Type B pancreatic cell (in vitro differentiated cells): ENCODE measurements at regions not wholly inside any gene's neighbourhood (a gene's known extent, or its start where the extent isn't known, plus 50 kb on each side); places are given as distances from the start of the nearest gene placed in this dataset.
"Not testable (repeated sequence)": the region's sequence is repeated elsewhere in the genome, so short reads cannot be mapped to it uniquely, and the experiment has no call there.

Source experiments
- DNase-seq: peaks from one replicate; pipeline ENCODE4 v3.0.0; 2021; ENCODE audit warnings: mixed read lengths; ENCODE audit not compliant: unreplicated experiment; ENCODE audit errors: extremely low spot score
- H3K27ac Mint-ChIP-seq: 2 replicates; pipeline ENCODE4 v1.8.0; 2021; ENCODE audit warnings: mild to moderate bottlenecking, mixed read lengths
- H3K27me3 Mint-ChIP-seq: 2 replicates; pipeline ENCODE4 v1.8.0; 2021; ENCODE audit warnings: mixed read lengths
- H3K36me3 Mint-ChIP-seq: 2 replicates; pipeline ENCODE4 v1.8.0; 2021; ENCODE audit warnings: mixed read lengths
- H3K4me1 Mint-ChIP-seq: one replicate; pipeline ENCODE4 v1.8.0; 2021; ENCODE audit warnings: mixed read lengths; ENCODE audit not compliant: unreplicated experiment
- H3K4me3 Mint-ChIP-seq: 2 replicates; pipeline ENCODE4 v1.8.0; 2021; ENCODE audit warnings: mild to moderate bottlenecking, mixed read lengths
- H3K9me3 Mint-ChIP-seq: 2 replicates; pipeline ENCODE4 v1.8.0; 2021; ENCODE audit warnings: mixed read lengths
- TF ChIP-seq, protein P1 (sequence below): fragments of 200-600 bp; sonication (generic); conservative IDR thresholded peaks from 2 replicates; pipeline ENCODE4 v1.5.0; 2021; ENCODE audit warnings: antibody characterized with exemption, mild to moderate bottlenecking

DNA sequence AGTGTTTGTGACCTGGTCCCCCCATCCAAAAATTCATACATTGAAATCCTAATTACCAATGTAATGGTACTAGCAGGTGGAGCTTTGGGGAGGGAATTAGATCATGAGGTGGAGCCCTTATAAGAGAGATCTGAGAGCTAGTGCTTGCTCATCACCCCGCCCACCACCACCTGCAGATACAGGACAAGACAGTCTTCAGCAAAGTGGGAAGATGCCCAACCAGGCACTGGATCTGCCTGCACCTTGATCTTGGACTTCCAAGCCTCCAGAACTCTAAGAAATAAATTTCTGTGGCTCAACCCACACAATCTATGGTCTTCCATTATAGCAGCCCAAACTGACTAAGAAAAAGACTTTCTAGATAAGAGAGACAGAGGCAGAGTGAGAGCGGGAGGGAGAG, 343.4 kb downstream of the LRRIQ3 start:
- no peak overlapping the region for H3K27ac Mint-ChIP-seq
- H3K36me3 Mint-ChIP-seq: no peaks in the 10 kb centered on the region
- no peaks in the 10 kb centered on the region for H3K27me3 Mint-ChIP-seq

DNA sequence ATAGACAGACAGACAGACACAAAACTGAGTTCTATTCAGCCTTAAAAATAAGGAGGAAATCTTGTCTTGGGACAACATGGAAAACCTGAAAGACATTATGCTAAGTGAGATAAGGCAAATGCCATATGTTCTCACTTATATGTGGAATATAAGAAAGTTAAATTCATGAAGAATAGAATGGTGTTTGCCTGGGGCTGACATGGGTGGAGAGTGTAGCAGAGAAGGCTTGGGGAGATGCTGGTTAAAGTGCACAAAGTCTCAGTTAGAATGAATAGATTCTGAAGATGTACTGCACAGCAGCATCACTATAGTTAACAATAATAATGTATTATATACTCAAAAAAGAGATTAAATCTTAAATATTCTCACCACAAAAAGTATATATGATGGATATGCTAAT, 355.5 kb downstream of the LRRIQ3 start:
- no peaks in the 10 kb centered on the region for H3K4me1 Mint-ChIP-seq
- no peaks in the 10 kb centered on the region for H3K36me3 Mint-ChIP-seq
- no peaks in the 10 kb centered on the region for H3K9me3 Mint-ChIP-seq
- TF ChIP-seq, protein P1, sequence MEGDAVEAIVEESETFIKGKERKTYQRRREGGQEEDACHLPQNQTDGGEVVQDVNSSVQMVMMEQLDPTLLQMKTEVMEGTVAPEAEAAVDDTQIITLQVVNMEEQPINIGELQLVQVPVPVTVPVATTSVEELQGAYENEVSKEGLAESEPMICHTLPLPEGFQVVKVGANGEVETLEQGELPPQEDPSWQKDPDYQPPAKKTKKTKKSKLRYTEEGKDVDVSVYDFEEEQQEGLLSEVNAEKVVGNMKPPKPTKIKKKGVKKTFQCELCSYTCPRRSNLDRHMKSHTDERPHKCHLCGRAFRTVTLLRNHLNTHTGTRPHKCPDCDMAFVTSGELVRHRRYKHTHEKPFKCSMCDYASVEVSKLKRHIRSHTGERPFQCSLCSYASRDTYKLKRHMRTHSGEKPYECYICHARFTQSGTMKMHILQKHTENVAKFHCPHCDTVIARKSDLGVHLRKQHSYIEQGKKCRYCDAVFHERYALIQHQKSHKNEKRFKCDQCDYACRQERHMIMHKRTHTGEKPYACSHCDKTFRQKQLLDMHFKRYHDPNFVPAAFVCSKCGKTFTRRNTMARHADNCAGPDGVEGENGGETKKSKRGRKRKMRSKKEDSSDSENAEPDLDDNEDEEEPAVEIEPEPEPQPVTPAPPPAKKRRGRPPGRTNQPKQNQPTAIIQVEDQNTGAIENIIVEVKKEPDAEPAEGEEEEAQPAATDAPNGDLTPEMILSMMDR: no peak
- no peak overlapping the region for H3K27ac Mint-ChIP-seq
- H3K4me3 Mint-ChIP-seq: no peak overlapping the region
- no peak for DNase-seq
- H3K27me3 Mint-ChIP-seq: no peaks in the 10 kb centered on the region

More for the DNA sequence above, 343.4 kb downstream of the LRRIQ3 start:
- TF ChIP-seq, protein P1: no peak
- DNase-seq: no peak
- Mint-ChIP-seq H3K9me3 (no peaks in the 10 kb centered on the region), H3K4me3 (no peak overlapping the region), H3K4me1 (no peaks in the 10 kb centered on the region)

DNA sequence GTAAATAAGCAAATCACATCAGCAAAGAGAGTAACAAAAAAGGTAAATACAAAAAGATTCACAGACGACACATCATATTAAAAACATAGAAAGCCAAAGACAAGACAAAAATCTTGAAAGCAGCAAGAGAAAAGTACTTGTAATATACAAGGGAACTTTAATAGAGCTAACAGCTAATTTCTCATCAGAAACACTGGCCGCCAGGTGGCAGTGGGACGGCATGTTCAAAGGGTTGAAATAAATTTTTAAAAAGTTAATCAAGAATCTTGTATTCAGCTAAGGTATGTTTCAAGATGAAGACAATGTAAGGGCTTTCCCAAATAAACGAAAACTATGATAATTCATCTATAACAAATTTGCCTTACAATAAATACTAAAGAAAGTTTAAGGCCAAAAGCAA, 358.1 kb downstream of the LRRIQ3 start:
- TF ChIP-seq, protein P1: peak; percentile 74
- no peak for DNase-seq
- Mint-ChIP-seq H3K27me3 (no peaks in the 10 kb centered on the region), H3K27ac (no peak overlapping the region), H3K4me1 (no peaks in the 10 kb centered on the region), H3K36me3 (no peaks in the 10 kb centered on the region), H3K9me3 (no peaks in the 10 kb centered on the region), H3K4me3 (no peak overlapping the region)

DNA sequence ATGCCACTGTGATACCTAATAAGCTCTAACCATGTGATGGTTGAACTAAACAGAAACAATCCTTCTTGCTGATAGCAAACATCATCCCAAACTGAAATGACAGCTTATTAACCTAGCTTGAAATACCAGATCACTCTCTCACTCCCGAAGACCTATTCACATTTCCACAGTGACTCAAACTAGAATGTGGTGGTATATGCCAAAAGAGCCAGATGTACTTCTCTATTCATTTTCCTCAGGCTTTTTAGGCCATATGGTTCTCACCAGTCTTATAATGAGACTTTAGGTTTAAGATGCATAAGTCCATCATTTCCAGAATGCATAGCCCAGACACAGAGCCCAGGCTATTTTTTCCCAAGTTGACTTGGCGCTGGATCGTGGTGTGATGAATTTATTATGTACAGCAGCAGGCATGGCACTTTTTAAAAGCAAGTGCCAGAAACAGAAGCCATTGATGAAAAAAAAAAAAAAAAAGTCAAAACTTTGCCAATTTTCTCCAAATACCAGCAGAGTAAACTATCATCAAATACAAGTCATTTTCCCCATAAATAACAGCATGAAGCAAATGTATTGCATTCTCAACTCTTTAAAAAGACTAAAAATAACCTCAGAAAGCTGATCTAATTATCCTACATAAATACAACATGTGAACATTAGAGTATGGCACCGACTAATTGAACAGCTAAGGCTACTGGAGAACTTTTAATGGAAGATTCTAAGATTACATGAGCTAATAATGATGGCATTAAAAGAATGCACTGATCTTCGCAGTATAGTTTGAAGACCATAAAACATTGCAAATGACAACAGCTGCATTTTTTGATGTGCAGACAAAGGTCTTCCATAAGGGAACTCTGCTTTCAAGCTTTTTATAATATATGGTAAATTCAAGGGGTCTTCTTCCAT, 365.4 kb downstream of the LRRIQ3 start:
- TF ChIP-seq, protein P1: no peak
- no peaks in the 10 kb centered on the region for H3K27me3 Mint-ChIP-seq
- H3K4me1 Mint-ChIP-seq: no peaks in the 10 kb centered on the region
- H3K27ac Mint-ChIP-seq: no peak overlapping the region
- no peak for DNase-seq
- H3K4me3 Mint-ChIP-seq: no peak overlapping the region
- no peaks in the 10 kb centered on the region for H3K9me3 Mint-ChIP-seq
- no peaks in the 10 kb centered on the region for H3K36me3 Mint-ChIP-seq

GRCh38 chr1:73827283-73827682, 370.7 kb downstream of the LRRIQ3 start:
- not testable (repeated sequence) for H3K4me1 Mint-ChIP-seq, DNase-seq, H3K27ac Mint-ChIP-seq, H3K9me3 Mint-ChIP-seq, H3K36me3 Mint-ChIP-seq, H3K4me3 Mint-ChIP-seq, H3K27me3 Mint-ChIP-seq

DNA sequence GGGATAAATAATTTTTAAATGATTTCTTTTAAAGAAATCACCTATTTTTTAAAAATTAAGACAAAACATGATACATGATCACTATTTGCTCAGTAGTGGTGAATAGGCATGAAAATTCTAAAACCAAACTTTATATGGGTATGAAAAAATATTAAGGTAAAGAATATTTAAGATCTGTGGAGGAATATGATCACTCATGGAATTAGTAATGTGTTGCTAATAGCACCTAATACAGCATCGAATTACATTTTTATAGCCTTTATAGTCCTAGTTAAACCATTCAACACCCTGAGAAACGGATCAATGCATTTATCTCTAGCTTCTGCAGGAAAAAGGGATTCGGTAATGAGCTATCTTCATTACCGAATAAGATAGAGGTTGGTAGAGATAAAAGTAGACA, 373.9 kb downstream of the LRRIQ3 start:
- Mint-ChIP-seq H3K4me1 (peaks cover 5% of the 10 kb centered on the region), H3K9me3 (no peaks in the 10 kb centered on the region), H3K27ac (no peak overlapping the region)

More for the DNA sequence above, 373.9 kb downstream of the LRRIQ3 start:
- H3K4me3 Mint-ChIP-seq: no peak overlapping the region
- no peak for DNase-seq
- H3K36me3 Mint-ChIP-seq: no peaks in the 10 kb centered on the region
- TF ChIP-seq, protein P1: no peak
- peaks cover 6% of the 10 kb centered on the region for H3K27me3 Mint-ChIP-seq
